ENCODE measurements at regions not wholly inside any gene's neighbourhood (a gene's known extent, or its start where the extent isn't known, plus 50 kb on each side); places are given as distances from the start of the nearest gene placed in this dataset.

GRCh38 chr21:41008351-41008750 is 159.6 kb upstream of the BACE2 start:
- H3K79me2 ChIP-seq (ENCODE audit: control insufficient read depth, low read length): no peaks in the 10 kb centered on the region
- H4K20me1 ChIP-seq (ENCODE audit: control insufficient read depth, insufficient read depth, low read depth, low read length): no peaks in the 10 kb centered on the region
- H3K27ac ChIP-seq (ENCODE audit: low read depth, low read length): no peak overlapping the region
- peaks cover 9% of the 10 kb centered on the region; the same call in 1 of the 2 replicates for H3K9me3 ChIP-seq (ENCODE audit: control insufficient read depth, insufficient read depth, low read length)
- no peaks in the 10 kb centered on the region for H3F3A ChIP-seq (ENCODE audit: control insufficient read depth, insufficient read depth)
- H3K36me3 ChIP-seq (ENCODE audit: control insufficient read depth, low read length): no peaks in the 10 kb centered on the region
- H3K4me3 ChIP-seq (ENCODE audit: low read length): no peak overlapping the region
- H3K4me1 ChIP-seq (ENCODE audit: control insufficient read depth, low read length): no peaks in the 10 kb centered on the region
- TF ChIP-seq, protein P1, sequence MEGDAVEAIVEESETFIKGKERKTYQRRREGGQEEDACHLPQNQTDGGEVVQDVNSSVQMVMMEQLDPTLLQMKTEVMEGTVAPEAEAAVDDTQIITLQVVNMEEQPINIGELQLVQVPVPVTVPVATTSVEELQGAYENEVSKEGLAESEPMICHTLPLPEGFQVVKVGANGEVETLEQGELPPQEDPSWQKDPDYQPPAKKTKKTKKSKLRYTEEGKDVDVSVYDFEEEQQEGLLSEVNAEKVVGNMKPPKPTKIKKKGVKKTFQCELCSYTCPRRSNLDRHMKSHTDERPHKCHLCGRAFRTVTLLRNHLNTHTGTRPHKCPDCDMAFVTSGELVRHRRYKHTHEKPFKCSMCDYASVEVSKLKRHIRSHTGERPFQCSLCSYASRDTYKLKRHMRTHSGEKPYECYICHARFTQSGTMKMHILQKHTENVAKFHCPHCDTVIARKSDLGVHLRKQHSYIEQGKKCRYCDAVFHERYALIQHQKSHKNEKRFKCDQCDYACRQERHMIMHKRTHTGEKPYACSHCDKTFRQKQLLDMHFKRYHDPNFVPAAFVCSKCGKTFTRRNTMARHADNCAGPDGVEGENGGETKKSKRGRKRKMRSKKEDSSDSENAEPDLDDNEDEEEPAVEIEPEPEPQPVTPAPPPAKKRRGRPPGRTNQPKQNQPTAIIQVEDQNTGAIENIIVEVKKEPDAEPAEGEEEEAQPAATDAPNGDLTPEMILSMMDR (IDR thresholded peaks at IDR 0.05; ENCODE audit: low read depth, low read length, poor library complexity, severe bottlenecking): no peak
- no peak for TF ChIP-seq EZH2phosphoT487 (IDR thresholded peaks at IDR 0.05; ENCODE audit: borderline replicate concordance, low read length)
- H3K9me2 ChIP-seq (replicated peaks; ENCODE audit: control insufficient read depth, low read length): no peaks in the 10 kb centered on the region
- no peak overlapping the region for H3K4me2 ChIP-seq (ENCODE audit: low read length)
- no peaks in the 10 kb centered on the region for H3K27me3 ChIP-seq (ENCODE audit: control insufficient read depth, low read length)

GRCh38 chr21:41008974-41009373 is 159.0 kb upstream of the BACE2 start:
- Histone ChIP-seq H3K9me2 (replicated peaks; ENCODE audit: control insufficient read depth, low read length) (no peaks in the 10 kb centered on the region), H3K27me3 (ENCODE audit: control insufficient read depth, low read length) (no peaks in the 10 kb centered on the region), H3K9me3 (ENCODE audit: control insufficient read depth, insufficient read depth, low read length) (peaks cover 9% of the 10 kb centered on the region; the same call in 1 of the 2 replicates), H3K4me1 (ENCODE audit: control insufficient read depth, low read length) (no peaks in the 10 kb centered on the region), H3K4me2 (ENCODE audit: low read length) (no peak overlapping the region), H3K27ac (ENCODE audit: low read depth, low read length) (no peak overlapping the region), H3K4me3 (ENCODE audit: low read length) (no peak overlapping the region), H3K36me3 (ENCODE audit: control insufficient read depth, low read length) (no peaks in the 10 kb centered on the region), H3F3A (ENCODE audit: control insufficient read depth, insufficient read depth) (no peaks in the 10 kb centered on the region), H3K79me2 (ENCODE audit: control insufficient read depth, low read length) (no peaks in the 10 kb centered on the region), H4K20me1 (ENCODE audit: control insufficient read depth, insufficient read depth, low read depth, low read length) (no peaks in the 10 kb centered on the region)
- TF ChIP-seq EZH2phosphoT487 (IDR thresholded peaks at IDR 0.05; ENCODE audit: borderline replicate concordance, low read length): no peak
- TF ChIP-seq, protein P1 (IDR thresholded peaks at IDR 0.05; ENCODE audit: low read depth, low read length, poor library complexity, severe bottlenecking): no peak

- H3K79me2 ChIP-seq (ENCODE audit: control insufficient read depth, low read length): no peaks in the 10 kb centered on the region
- no peaks in the 10 kb centered on the region for H3K4me1 ChIP-seq (ENCODE audit: control insufficient read depth, low read length)
- no peak overlapping the region for H3K27ac ChIP-seq (ENCODE audit: low read depth, low read length)
- H3K27me3 ChIP-seq (ENCODE audit: control insufficient read depth, low read length): no peaks in the 10 kb centered on the region
- H3K9me2 ChIP-seq (replicated peaks; ENCODE audit: control insufficient read depth, low read length): no peaks in the 10 kb centered on the region
- no peaks in the 10 kb centered on the region for H4K20me1 ChIP-seq (ENCODE audit: control insufficient read depth, insufficient read depth, low read depth, low read length)
- H3K36me3 ChIP-seq (ENCODE audit: control insufficient read depth, low read length): no peaks in the 10 kb centered on the region
- H3K9me3 ChIP-seq (ENCODE audit: control insufficient read depth, insufficient read depth, low read length): peaks cover 5% of the 10 kb centered on the region; the same call in 1 of the 2 replicates
- no peak overlapping the region for H3K4me2 ChIP-seq (ENCODE audit: low read length)
- no peaks in the 10 kb centered on the region for H3F3A ChIP-seq (ENCODE audit: control insufficient read depth, insufficient read depth)
- no peak overlapping the region for H3K4me3 ChIP-seq (ENCODE audit: low read length)
- TF ChIP-seq, protein P1 (IDR thresholded peaks at IDR 0.05; ENCODE audit: low read depth, low read length, poor library complexity, severe bottlenecking): no peak
- no peak for TF ChIP-seq EZH2phosphoT487 (IDR thresholded peaks at IDR 0.05; ENCODE audit: borderline replicate concordance, low read length)
Observed at GRCh38 chr21:41009398-41010100, 158.4 kb upstream of the BACE2 start.

Measured in DOHH2 (cell line).